HFFc6 (cell line): ENCODE measurements at regions not wholly inside any gene's neighbourhood (a gene's known extent, or its start where the extent isn't known, plus 50 kb on each side); places are given as distances from the start of the nearest gene placed in this dataset.

Source experiments
- DNase-seq: peaks from one replicate; pipeline ENCODE4 v3.0.0-alpha.2; 2018
- H3K27ac Mint-ChIP-seq: 2 replicates; pipeline ENCODE4 v1.8.0; 2020; ENCODE audit warnings: mild to moderate bottlenecking, mixed read lengths
- H3K27me3 Mint-ChIP-seq: 2 replicates; pipeline ENCODE4 v1.8.0; 2021; ENCODE audit warnings: mild to moderate bottlenecking, moderate library complexity, mixed read lengths; ENCODE audit not compliant: insufficient read depth
- H3K36me3 Mint-ChIP-seq: 2 replicates; pipeline ENCODE4 v1.8.0; 2021; ENCODE audit warnings: low read depth, mixed read lengths
- H3K4me1 Mint-ChIP-seq: 2 replicates; pipeline ENCODE4 v1.8.0; 2020; ENCODE audit warnings: low read depth, mixed read lengths
- H3K4me3 Mint-ChIP-seq: 2 replicates; pipeline ENCODE4 v1.8.0; 2020; ENCODE audit warnings: mild to moderate bottlenecking, moderate library complexity, mixed read lengths
- H3K9me3 Mint-ChIP-seq: 2 replicates; pipeline ENCODE4 v1.8.0; 2020; ENCODE audit warnings: mild to moderate bottlenecking, mixed read lengths
- CTCF ChIP-seq: fragments of 200-600 bp; sonication (generic); IDR thresholded peaks from 2 replicates; pipeline ENCODE4 v1.5.0; 2021; ENCODE audit warnings: antibody characterized with exemption, mild to moderate bottlenecking

GRCh38 chr17:6893382-6894205, 62.1 kb upstream of the TEKT1 start:
- Mint-ChIP-seq H3K4me1 (no peaks in the 10 kb centered on the region), H3K9me3 (no peaks in the 10 kb centered on the region), H3K4me3 (no peak overlapping the region), H3K36me3 (no peaks in the 10 kb centered on the region), H3K27me3 (peaks cover 48% of the 10 kb centered on the region), H3K27ac (no peak overlapping the region)
- no peak for DNase-seq
- TF ChIP-seq CTCF: no peak

GRCh38 chr17:6894206-6894528, 62.6 kb upstream of the TEKT1 start:
- no peak for DNase-seq
- H3K9me3 Mint-ChIP-seq: no peaks in the 10 kb centered on the region
- no peak overlapping the region for H3K4me3 Mint-ChIP-seq
- H3K27me3 Mint-ChIP-seq: peaks cover 45% of the 10 kb centered on the region
- peak; percentile 66 for TF ChIP-seq CTCF
- H3K4me1 Mint-ChIP-seq: no peaks in the 10 kb centered on the region
- no peaks in the 10 kb centered on the region for H3K36me3 Mint-ChIP-seq
- no peak overlapping the region for H3K27ac Mint-ChIP-seq

GRCh38 chr17:6901086-6901485, 69.6 kb upstream of the TEKT1 start:
- DNase-seq: no peak
- Mint-ChIP-seq H3K27ac (no peak overlapping the region), H3K9me3 (no peaks in the 10 kb centered on the region), H3K36me3 (no peaks in the 10 kb centered on the region), H3K4me1 (no peaks in the 10 kb centered on the region; the same call in 1 of the 2 replicates), H3K27me3 (peaks cover 25% of the 10 kb centered on the region), H3K4me3 (no peak overlapping the region)
- no peak for TF ChIP-seq CTCF

GRCh38 chr17:6903326-6903900, 71.9 kb upstream of the TEKT1 start:
- DNase-seq: no peak
- Mint-ChIP-seq H3K27me3 (peaks cover 17% of the 10 kb centered on the region), H3K4me1 (no peaks in the 10 kb centered on the region; the same call in 1 of the 2 replicates), H3K36me3 (no peaks in the 10 kb centered on the region), H3K9me3 (no peaks in the 10 kb centered on the region), H3K27ac (no peak overlapping the region), H3K4me3 (no peak overlapping the region)
- no peak for TF ChIP-seq CTCF

- no peak for DNase-seq
- H3K4me3 Mint-ChIP-seq: no peak overlapping the region
- no peak for TF ChIP-seq CTCF
- H3K36me3 Mint-ChIP-seq: no peaks in the 10 kb centered on the region
- no peaks in the 10 kb centered on the region for H3K9me3 Mint-ChIP-seq
- no peak overlapping the region for H3K27ac Mint-ChIP-seq
- H3K27me3 Mint-ChIP-seq: peaks cover 13% of the 10 kb centered on the region
- peaks cover 22% of the 10 kb centered on the region; the same call in 1 of the 2 replicates for H3K4me1 Mint-ChIP-seq
Observed at GRCh38 chr17:6908807-6909206, 77.3 kb upstream of the TEKT1 start.
